Hepatocyte (in vitro differentiated cells): ENCODE measurements at regions not wholly inside any gene's neighbourhood (a gene's known extent, or its start where the extent isn't known, plus 50 kb on each side); places are given as distances from the start of the nearest gene placed in this dataset.
"Not testable (repeated sequence)": the region's sequence is repeated elsewhere in the genome, so short reads cannot be mapped to it uniquely, and the experiment has no call there.

Source experiments
- DNase-seq: peaks from one replicate; pipeline ENCODE4 v3.0.0-alpha.2; 2016; ENCODE audit warnings: low spot score
- H2AFZ ChIP-seq: fragments of 200-600 bp; sonication (generic); 2 replicates; pipeline ENCODE4 v1.6.0; 2016; ENCODE audit warnings: antibody characterized with exemption, mild to moderate bottlenecking
- H3K27ac ChIP-seq: fragments of 200-600 bp; sonication (generic); 2 replicates; pipeline ENCODE4 v1.5.1; 2016; ENCODE audit warnings: mild to moderate bottlenecking
- H3K27me3 ChIP-seq: fragments of 200-600 bp; sonication (generic); 2 replicates; pipeline ENCODE4 v1.6.1; 2016
- H3K36me3 ChIP-seq: fragments of 200-600 bp; sonication (generic); replicated peaks from 2 replicates; pipeline ENCODE4 v1.5.1; 2016; ENCODE audit warnings: low read depth; ENCODE audit not compliant: insufficient read depth
- H3K4me1 ChIP-seq: fragments of 200-600 bp; sonication (generic); 2 replicates; pipeline ENCODE4 v1.5.1; 2016; ENCODE audit warnings: mild to moderate bottlenecking, moderate library complexity; ENCODE audit not compliant: insufficient read depth
- H3K4me2 ChIP-seq: fragments of 200-600 bp; sonication (generic); 2 replicates; pipeline ENCODE4 v1.6.0; 2016
- H3K4me3 ChIP-seq: fragments of 200-600 bp; sonication (generic); 2 replicates; pipeline ENCODE4 v1.5.1; 2016; ENCODE audit warnings: mild to moderate bottlenecking
- H3K79me2 ChIP-seq: fragments of 200-600 bp; sonication (generic); 2 replicates; pipeline ENCODE4 v1.6.0; 2017; ENCODE audit warnings: mild to moderate bottlenecking
- H3K9me2 ChIP-seq: fragments of 200-600 bp; sonication (generic); replicated peaks from 2 replicates; pipeline ENCODE4 v1.6.0; 2017; ENCODE audit warnings: mild to moderate bottlenecking; ENCODE audit not compliant: insufficient read depth
- H3K9me3 ChIP-seq: fragments of 200-600 bp; sonication (generic); 2 replicates; pipeline ENCODE4 v1.5.1; 2016; ENCODE audit warnings: low read depth, mild to moderate bottlenecking
- H4K20me1 ChIP-seq: fragments of 200-600 bp; sonication (generic); 2 replicates; pipeline ENCODE4 v1.6.0; 2016; ENCODE audit warnings: mild to moderate bottlenecking; ENCODE audit not compliant: insufficient read depth, poor library complexity, severe bottlenecking
- EZH2 ChIP-seq: fragments of 200-600 bp; sonication (generic); IDR thresholded peaks from 2 replicates; pipeline ENCODE4 v1.6.1; 2016; ENCODE audit warnings: antibody characterized with exemption, mild to moderate bottlenecking, borderline replicate concordance
- EZH2phosphoT487 ChIP-seq: fragments of 200-600 bp; sonication (generic); IDR thresholded peaks from one replicate; pipeline ENCODE4 v1.6.1; 2018; ENCODE audit warnings: antibody characterized with exemption, mild to moderate bottlenecking, low read depth, moderate library complexity; ENCODE audit not compliant: unreplicated experiment, severe bottlenecking
- WGBS: methylation state at CpG from one replicate; pipeline ENCODE4 v1.1.6; 2016; ENCODE audit warnings: low lambda C conversion rate; ENCODE audit errors: missing lambda C conversion rate; 5-methylcytosine and 5-hydroxymethylcytosine counted together
- TF ChIP-seq, protein P1 (sequence below): fragments of 200-600 bp; sonication (generic); IDR thresholded peaks from 2 replicates; pipeline ENCODE4 v1.5.1; 2016; ENCODE audit warnings: antibody characterized with exemption, mild to moderate bottlenecking; ENCODE audit not compliant: poor library complexity

DNA sequence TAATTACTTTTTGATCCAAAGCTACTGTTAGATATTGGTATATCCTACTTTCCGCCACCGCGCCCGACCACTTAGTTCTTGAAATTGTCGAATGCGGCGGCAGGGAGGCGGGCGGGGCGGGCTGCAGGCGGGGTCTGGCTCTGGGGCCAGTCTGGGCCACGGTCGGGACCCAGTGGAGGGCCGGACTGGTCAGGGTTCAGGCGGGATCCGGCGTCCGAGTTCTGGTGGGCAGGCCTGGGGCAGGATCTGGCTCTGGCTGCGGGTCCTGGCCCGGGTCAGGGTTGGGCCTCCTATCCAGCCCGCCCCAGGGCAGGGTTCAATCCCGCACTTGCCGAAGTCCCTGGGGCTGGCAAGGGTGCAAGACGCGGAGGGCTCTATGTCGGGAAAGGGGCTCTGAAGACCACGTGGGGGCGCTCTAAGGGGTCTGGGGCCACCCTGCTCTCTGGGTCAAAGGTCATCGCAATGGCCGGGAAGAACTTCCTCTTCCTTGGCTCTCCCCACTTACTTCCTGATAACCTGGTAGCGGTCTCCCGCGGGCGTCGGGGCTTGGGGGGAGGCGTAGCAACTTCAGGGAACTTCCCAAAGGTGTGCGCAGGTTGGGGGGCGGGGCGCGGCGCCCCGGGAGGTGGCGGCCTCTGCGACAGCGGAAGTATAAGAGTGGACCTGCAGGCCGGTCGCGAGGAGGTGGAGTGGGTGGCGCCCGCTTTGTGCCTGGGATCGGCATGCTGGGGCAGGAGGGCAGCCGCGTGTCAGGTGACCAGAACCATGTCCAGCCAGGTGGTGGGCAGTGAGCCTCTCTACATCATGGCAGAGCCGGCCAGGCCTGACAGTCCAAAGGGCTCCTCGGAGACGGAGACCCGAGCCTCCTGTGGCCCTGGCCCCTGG lies 83.4 kb downstream of the MRPL57 start:
- TF ChIP-seq, protein P1, sequence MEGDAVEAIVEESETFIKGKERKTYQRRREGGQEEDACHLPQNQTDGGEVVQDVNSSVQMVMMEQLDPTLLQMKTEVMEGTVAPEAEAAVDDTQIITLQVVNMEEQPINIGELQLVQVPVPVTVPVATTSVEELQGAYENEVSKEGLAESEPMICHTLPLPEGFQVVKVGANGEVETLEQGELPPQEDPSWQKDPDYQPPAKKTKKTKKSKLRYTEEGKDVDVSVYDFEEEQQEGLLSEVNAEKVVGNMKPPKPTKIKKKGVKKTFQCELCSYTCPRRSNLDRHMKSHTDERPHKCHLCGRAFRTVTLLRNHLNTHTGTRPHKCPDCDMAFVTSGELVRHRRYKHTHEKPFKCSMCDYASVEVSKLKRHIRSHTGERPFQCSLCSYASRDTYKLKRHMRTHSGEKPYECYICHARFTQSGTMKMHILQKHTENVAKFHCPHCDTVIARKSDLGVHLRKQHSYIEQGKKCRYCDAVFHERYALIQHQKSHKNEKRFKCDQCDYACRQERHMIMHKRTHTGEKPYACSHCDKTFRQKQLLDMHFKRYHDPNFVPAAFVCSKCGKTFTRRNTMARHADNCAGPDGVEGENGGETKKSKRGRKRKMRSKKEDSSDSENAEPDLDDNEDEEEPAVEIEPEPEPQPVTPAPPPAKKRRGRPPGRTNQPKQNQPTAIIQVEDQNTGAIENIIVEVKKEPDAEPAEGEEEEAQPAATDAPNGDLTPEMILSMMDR = no peak
- TF ChIP-seq EZH2phosphoT487 = no peak
- no peak for TF ChIP-seq EZH2
- H3K4me2 ChIP-seq = no peak overlapping the region
- no peak for DNase-seq

DNA sequence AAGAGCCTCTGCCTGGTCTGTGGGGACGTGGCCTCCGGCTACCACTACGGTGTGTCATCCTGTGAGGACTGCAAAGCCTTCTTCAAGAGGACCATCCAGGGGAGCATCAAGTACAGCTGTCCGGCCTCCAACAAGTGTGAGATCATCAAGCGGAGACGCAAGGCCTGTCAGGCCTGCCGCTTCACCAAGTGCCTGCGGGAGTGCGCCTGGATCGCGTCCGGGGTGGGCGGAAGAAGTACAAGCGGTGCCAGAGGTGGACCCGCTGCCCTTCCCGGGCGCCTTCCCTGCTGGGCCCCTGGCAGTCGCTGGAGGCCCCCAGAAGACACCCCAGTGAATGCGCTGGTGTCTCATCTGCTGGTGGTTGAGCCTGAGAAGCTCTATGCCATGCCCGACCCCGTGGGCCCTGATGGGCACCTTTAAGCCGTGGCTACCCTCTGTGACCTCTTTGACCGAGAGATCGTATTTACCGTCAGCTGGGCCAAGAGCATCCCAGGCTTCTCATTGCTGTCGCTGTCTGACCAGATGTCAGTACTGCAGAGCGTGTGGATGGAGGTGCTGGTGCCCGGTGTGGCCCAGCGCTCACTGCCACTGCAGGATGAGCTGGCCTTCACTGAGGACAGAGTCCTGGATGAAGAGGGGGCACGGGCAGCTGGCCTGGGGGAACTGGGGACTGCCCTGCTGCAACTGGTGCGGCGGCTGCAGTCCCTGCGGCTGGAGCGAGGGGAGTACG lies 84.3 kb downstream of the MRPL57 start:
- H3K4me1 ChIP-seq, H3K79me2 ChIP-seq, H4K20me1 ChIP-seq, H3K27me3 ChIP-seq, H3K27ac ChIP-seq, H3K9me2 ChIP-seq, H3K4me2 ChIP-seq, H3K4me3 ChIP-seq, H3K36me3 ChIP-seq, DNase-seq, H2AFZ ChIP-seq, H3K9me3 ChIP-seq: not testable (repeated sequence)
- 97% methylated on average over 32 of the region's 35 CpGs for WGBS

More for the DNA sequence above, 83.4 kb downstream of the MRPL57 start:
- no peaks in the 10 kb centered on the region for H3K27me3 ChIP-seq
- WGBS = 96% methylated on average over 47 of the region's 57 CpGs
- no peaks in the 10 kb centered on the region for H3K9me2 ChIP-seq
- no peaks in the 10 kb centered on the region for H3K4me1 ChIP-seq
- no peak overlapping the region for H2AFZ ChIP-seq
- no peak overlapping the region for H3K27ac ChIP-seq
- no peaks in the 10 kb centered on the region for H3K36me3 ChIP-seq
- H4K20me1 ChIP-seq = no peaks in the 10 kb centered on the region
- no peaks in the 10 kb centered on the region for H3K79me2 ChIP-seq
- no peak overlapping the region for H3K4me3 ChIP-seq
- no peaks in the 10 kb centered on the region for H3K9me3 ChIP-seq

DNA sequence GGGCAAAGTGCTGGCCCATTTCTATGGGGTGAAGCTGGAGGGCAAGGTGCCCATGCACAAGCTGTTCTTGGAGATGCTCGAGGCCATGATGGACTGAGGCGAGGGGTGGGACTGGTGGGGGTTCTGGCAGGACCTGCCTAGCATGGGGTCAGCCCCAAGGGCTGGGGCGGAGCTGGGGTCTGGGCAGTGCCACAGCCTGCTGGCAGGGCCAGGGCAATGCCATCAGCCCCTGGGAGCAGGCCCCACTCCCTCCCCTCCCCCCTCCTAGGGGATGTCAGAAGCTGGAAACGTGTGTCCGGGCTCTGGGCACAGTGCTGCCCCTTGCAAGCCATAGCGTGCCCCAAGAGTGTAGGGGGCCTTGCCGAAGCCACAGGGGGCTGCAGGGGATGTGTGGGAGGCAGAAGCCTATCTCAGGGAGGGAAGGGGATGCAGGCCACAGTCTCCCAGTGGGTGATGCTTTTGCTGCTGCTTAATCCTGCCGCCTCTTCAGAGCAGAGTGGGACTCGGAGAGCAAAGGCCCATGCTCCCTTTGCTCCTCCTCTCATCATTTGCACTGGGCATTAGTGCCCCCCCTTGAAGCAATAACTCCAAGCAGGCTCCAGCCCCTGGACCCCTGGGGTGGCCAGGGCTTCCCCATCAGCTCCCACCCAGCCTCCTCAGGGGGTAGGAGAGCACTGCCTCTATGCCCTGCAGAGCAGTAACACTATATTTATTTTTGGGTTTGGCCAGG lies 85.2 kb downstream of the MRPL57 start:
- H3K27me3 ChIP-seq, H3K9me2 ChIP-seq, H2AFZ ChIP-seq, H3K9me3 ChIP-seq, H3K79me2 ChIP-seq, H4K20me1 ChIP-seq, H3K4me3 ChIP-seq, H3K4me1 ChIP-seq, H3K36me3 ChIP-seq, H3K4me2 ChIP-seq, DNase-seq, H3K27ac ChIP-seq: not testable (repeated sequence)
- WGBS = 65% methylated on average over 3 of the region's 9 CpGs

DNA sequence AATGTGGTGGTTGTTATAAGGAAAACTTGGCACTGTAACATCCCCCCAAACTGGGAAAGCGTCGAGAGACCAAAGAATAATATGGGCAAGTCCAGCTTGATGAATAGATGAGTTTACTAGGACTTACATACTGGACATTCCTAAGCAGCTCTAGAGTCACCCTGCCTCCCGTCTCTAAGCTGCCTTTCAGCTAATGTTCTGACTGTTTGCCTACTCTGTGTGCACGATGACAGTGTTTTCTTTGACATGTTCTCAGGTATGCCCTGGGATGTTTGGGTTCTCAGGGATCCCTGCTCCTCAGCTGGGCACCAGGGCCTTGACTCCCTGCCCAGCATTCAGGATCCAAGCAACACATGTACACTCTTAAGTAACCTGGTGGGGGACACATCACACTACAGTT lies 87.5 kb downstream of the MRPL57 start:
- not testable (repeated sequence) for DNase-seq, H4K20me1 ChIP-seq, H3K9me3 ChIP-seq, H3K9me2 ChIP-seq, H3K4me2 ChIP-seq, H3K79me2 ChIP-seq, H3K27ac ChIP-seq, H3K27me3 ChIP-seq, H3K4me3 ChIP-seq, H3K4me1 ChIP-seq, H3K36me3 ChIP-seq, H2AFZ ChIP-seq
- WGBS = 52% methylated on average over 3 of the region's 4 CpGs
